GM12864 (cell line): ENCODE measurements at regions not wholly inside any gene's neighbourhood (a gene's known extent, or its start where the extent isn't known, plus 50 kb on each side); places are given as distances from the start of the nearest gene placed in this dataset.
"Not testable (repeated sequence)": the region's sequence is repeated elsewhere in the genome, so short reads cannot be mapped to it uniquely, and the experiment has no call there.

Source experiments
- DNase-seq: peaks from one replicate; pipeline ENCODE4 v3.0.0-alpha.2; 2011; ENCODE audit warnings: low read depth
- H3K4me3 ChIP-seq: 2 replicates; pipeline ENCODE4 v1.5.1; 2011; ENCODE audit warnings: mild to moderate bottlenecking, low read depth, low read length, control low read depth
- TF ChIP-seq, protein P1 (sequence below): IDR thresholded peaks from 2 replicates; pipeline ENCODE4 v1.5.1; 2011; ENCODE audit warnings: low read depth, mild to moderate bottlenecking, moderate library complexity, low read length, control low read depth, inconsistent platforms; ENCODE audit errors: missing control alignments

DNA sequence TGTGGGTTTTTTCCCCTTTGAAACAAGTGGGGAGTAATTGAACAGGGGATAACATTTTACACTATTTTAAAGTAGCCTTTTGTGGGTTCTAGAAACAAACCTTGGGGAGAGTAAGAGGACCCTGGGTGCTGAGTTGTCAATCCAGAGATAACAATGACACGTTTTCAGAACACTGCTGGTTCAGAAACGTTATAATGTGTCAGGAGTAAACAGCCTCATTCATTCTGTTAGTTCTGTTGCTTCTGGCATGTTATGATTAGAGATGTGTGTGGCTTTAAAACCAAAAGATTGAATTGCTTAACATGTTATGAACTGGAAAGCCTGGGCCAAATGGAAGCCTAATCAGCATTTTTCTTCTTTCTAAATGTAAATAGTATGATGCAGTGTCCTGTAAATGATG, 680.5 kb upstream of the NOVA1 start:
- TF ChIP-seq, protein P1, sequence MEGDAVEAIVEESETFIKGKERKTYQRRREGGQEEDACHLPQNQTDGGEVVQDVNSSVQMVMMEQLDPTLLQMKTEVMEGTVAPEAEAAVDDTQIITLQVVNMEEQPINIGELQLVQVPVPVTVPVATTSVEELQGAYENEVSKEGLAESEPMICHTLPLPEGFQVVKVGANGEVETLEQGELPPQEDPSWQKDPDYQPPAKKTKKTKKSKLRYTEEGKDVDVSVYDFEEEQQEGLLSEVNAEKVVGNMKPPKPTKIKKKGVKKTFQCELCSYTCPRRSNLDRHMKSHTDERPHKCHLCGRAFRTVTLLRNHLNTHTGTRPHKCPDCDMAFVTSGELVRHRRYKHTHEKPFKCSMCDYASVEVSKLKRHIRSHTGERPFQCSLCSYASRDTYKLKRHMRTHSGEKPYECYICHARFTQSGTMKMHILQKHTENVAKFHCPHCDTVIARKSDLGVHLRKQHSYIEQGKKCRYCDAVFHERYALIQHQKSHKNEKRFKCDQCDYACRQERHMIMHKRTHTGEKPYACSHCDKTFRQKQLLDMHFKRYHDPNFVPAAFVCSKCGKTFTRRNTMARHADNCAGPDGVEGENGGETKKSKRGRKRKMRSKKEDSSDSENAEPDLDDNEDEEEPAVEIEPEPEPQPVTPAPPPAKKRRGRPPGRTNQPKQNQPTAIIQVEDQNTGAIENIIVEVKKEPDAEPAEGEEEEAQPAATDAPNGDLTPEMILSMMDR, result no peak
- DNase-seq, result no peak
- no peak overlapping the region for H3K4me3 ChIP-seq

DNA sequence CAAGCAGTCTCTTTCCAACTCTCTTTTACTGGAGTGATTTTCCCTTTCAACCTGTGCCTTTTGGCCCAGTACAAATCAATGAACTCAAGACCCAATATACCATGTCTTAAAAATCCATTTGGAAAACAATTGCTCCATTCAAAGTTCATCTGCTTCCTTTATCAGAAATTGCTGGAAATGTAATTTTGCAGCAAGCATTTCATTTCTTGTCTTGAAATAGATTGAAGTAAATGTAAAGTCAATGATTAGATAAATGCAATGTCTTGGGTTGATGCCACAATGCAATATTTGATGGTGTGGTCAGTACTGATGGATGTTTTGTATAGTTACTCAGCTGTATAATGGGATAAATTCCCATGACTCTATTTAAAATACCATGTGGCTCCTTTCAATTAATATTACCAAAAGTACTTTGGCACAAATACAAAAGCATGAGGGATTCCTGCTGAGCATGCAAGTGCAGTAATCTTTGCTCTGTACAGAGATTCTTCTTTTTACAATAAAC, 707.7 kb upstream of the NOVA1 start:
- no peak for DNase-seq
- H3K4me3 ChIP-seq, result no peak overlapping the region
- TF ChIP-seq, protein P1, result no peak

DNA sequence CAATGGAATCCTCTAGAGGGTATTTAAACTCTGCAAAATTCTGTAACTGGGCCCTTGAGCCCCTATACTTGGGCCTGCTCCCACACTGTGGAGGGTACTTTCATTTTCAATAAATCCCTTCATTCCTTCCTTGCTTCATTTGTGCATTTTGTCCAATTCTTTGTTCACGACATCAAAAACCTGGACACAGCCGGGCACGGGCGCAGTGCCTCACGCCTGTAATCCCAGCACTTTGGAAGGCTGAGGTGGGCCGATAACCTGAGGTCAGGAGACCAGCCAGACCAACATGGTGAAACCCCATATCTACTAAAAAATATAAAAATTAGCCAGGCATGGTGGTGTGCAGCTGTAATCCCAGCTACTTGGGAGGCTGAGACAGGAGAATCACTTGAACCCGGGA, 714.9 kb upstream of the NOVA1 start:
- DNase-seq, H3K4me3 ChIP-seq: not testable (repeated sequence)

DNA sequence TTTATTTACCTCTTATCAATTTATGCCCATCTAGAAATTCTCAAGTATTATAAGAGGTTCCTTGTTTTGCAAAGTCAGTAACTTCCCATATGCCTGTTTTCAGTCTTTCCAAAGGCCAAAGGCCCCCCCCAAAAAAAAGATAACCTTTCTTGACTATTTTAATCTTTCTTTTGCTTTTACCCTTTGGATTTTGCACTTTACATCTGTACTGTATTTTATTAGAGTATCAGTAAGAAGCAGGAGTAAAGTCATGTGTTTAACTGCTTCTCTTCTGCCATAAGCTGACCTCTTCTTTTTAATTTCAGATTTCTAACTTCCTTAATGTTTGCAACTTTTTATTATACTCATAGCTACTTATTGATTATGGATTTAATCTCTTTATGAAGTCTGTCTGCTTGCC, 716.4 kb upstream of the NOVA1 start:
- DNase-seq, result no peak
- no peak overlapping the region for H3K4me3 ChIP-seq
- TF ChIP-seq, protein P1, result no peak

DNA sequence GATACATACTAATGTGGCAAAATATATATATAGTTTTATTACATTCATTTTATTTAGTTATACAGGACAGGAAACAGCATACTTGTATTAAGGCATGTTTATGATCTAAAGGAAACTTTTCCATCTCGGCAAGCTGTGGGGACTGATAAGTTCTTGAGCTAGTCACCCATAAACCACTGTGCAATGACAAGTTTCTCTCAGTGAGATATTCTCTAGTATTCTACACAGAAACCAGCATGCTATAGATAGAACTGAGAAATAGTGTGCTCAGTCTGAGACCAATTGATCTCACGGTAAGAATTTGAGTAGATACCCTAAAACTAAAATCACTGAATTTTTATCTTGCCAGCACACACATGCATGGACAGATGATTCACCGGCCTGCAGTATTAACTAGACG, 717.6 kb upstream of the NOVA1 start:
- no peak overlapping the region for H3K4me3 ChIP-seq
- TF ChIP-seq, protein P1, result no peak
- DNase-seq, result no peak

DNA sequence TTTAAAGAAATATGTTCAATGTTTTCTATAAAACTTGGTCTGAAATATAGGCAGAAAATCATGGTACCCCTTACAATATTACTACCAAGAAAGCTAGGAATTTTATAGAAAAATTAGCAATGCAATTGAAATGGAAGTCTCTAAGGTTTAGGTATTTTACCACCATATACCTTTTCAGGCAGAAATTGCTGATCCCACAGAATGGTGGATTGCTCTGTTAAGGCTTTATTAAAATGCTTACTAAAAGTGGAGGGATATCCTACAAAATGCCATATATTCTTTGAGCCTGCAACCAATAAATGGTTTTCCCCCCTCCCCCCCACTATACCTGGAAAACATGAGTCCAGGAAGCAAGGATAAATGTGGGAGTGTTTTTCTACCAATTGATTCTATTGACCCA, 718.1 kb upstream of the NOVA1 start:
- H3K4me3 ChIP-seq, result no peak overlapping the region
- no peak for DNase-seq
- TF ChIP-seq, protein P1, result no peak

DNA sequence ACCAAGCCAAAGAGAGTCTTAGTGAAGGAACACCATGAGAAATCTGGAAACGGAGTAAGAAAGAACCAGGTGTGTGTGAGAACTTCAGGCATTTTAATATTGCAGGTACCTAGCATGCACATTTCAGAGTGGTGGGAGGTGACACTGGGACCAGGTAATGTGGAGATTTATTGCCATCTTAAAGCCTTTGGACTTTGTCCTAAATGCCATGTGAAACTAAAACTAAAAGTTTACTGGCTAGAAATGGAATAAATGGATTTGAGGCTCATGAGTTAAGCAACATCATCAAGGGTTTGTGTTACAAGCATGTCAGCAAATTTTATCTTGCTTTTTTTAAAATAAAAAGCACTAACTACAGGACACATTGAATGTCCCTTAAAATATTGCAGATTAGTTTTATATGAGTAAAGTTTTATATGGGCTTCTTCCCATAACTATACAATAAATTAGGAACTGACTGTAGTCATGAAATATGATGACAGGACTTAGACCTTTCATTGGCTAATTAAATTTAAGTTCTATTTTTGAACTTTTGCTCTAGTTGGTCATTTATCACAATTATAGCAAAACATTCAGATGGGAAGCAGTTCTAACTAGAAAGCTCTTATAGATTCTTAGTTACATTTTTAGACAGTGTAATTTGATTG, 721.1 kb upstream of the NOVA1 start:
- TF ChIP-seq, protein P1, result no peak
- no peak for DNase-seq
- no peak overlapping the region for H3K4me3 ChIP-seq

DNA sequence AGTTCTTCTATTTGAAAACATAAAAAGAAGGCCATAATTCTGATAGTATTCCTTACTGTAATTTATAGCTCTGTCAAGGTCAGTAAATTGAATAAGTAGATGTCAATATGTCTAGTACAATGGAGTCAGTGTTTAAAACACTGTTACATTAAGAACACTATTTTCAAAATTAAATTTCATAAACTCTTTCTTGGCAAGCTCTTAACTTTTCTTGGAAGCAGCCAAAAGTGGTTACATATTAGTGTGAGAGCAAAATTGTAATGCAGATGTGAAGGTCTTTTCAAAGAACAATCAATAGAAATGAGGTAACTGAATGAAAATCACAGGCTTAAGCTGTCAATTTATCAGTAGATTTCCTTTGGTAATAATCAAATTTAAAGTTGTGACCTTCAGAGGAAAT, 722.4 kb upstream of the NOVA1 start:
- TF ChIP-seq, protein P1, result no peak
- no peak overlapping the region for H3K4me3 ChIP-seq
- DNase-seq, result no peak
